SIG-M5 treated with dmso at 0.1 percent for 504 hours (cell line): ENCODE measurements at regions not wholly inside any gene's neighbourhood (a gene's known extent, or its start where the extent isn't known, plus 50 kb on each side); places are given as distances from the start of the nearest gene placed in this dataset.

ENCODE experiments used
- DNase-seq: peaks from one replicate; lab custom pipeline; 2025; ENCODE audit not compliant: unreplicated experiment; lab: John Stamatoyannopoulos, UW

DNA sequence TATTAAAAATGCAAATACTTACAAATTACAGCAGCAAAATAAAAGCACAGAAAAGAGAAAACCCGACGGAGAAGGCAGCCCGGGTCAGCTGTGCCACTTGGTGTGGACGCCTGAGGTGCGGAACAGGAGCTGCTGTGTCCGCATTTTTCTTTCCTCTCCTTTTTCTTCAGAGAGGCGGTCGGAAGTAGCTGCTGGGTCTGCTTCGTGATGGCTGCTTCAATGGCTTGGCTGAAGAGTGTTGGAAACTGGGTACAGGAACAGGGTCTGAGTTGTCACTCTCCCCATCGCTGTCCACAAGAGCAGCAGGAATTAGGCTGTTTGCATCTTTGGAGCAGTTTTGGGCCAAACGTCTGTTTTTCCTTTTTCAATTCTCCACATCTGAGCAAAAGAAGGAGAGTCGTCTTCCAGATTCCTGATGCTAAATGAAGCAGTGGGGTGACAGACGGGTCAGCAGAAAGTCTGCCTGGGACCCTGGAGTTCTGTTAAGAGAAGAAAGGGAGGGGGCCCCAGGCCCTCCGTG lies 53.5 kb upstream of the ARL8B start:
- no peak for DNase-seq

DNA sequence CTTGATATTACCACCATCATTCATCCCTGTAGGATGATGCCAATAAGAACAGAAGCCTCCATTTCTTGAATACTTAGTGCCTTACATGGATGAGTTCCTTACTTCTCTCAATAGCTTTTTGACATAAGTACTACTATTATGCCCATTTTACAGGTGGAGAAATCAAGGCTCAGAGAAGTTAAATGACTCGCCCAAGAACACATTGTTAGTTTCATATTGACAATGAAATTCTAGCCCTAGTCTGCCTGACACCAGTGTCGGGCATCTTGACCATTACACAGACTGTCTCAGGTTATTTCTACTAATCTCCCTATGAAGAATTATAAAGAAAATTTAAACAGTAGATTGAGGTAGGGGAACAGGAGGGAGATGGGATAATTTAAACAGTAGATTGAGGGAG lies 52.5 kb upstream of the ARL8B start:
- no peak for DNase-seq

- no peak for DNase-seq
Measured at GRCh38 chr3:5071061-5071460, 51.0 kb upstream of the ARL8B start.

DNA sequence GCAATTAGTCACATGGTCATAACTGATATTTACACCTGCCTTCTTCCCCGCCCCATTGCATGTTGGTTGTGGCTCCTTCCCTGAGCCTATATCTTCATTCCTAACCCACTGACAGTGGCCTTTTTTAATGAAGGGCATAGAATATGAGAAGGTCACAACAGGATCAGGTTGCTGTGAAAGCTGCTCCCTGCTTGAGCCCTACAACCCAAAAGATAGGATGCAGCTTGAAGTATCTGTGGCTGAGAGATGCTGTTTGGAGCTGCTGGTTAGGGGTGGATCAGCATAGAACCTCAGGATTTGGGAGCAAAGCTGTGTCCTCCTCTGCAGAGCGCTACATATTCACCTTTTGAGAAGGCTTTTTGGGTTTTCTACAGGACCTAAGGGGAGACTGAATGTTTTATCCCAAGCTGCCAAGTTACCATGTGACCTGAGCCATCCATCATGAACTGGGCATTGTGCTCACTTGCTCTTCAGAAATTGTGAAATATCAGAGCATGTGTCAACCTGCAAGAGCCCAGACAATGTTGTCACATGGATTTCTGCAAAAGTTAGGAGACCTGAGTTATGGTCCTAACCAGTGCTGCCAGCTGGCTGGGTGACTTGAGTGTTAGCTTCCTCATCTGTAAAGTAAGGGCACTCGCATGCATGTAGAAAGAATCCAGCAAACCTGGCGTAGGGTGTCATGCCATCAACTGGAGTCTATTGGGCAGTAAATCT lies 49.8 kb upstream of the ARL8B start:
- no peak for DNase-seq
